NCI-H748 (cell line): ENCODE measurements at regions not wholly inside any gene's neighbourhood (a gene's known extent, or its start where the extent isn't known, plus 50 kb on each side); places are given as distances from the start of the nearest gene placed in this dataset.

Experiments used
- DNase-seq: peaks from one replicate; lab custom pipeline; 2025; ENCODE audit not compliant: unreplicated experiment; lab: John Stamatoyannopoulos, UW

DNA sequence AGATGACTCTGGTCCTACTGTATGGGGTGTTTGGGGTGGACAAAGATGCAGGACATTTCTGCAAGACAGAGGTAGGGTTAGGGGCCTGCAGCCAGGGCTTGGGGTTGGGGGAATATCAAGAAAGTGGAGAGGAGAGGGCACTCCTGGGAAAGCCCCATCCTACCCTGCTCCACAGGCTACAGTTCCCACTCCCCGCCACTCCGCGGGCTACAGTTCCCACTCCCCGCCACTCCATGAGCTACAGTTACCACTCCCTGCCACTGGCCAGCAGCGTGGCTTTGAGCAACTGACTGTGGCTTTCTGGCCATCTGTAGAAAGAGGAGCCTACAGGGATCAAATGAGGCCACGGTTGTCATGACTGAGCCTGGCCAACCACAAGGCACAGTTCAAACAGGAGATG lies 93.8 kb upstream of the GRIK3 start:
- peak; percentile 5 for DNase-seq

DNA sequence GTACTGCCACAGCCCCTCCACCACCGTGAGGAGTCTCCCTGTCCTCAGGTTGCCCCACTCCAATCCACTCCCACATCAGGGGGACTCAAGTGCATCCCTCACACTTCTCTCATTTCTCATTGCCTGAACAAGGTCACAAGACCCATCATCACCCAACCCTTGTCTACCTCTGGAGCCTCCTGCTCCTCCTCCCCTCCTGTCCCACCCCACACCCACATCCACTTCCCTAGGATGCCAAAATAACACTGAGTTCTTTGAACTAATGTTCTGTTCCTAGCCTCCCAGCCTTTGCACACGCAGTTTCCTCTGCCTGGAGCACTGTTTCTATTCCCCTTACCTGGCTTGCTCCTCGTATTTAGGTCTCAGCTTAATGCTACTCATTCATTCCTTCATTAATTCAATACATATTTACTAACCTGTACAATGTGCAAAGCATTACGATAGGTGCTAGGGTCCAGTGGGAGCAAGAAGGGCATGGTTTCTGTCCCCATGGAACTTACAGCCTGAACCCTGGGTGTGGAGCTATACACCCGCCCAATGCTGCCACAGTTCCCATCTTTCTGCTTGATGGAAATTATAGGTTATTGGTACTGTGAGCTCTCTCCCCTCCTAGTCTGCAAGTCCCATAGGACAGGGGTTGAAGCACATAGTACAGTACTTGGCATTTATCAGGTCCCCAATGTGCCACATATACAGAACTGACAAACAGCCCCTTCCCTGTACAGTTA lies 96.1 kb upstream of the GRIK3 start:
- DNase-seq = no peak

DNA sequence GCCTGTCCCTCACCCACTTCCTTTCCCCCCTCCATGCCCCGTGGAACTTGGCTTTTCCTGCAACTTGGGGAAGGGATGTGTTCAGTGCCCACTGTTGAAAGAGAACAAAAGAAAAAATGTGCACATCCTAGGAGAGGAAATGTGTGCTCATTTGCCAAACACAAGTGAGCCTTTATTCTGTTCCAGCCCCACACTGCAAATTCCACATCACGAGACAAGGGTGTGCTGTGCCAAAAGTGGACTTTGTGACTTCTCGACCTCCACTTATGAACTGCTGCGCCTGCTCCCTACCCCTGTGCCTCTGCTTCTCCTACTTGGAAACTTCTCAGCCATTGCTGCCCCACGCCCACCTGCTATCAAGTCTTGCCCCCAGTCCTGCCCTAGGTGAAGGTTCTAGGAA lies 97.0 kb upstream of the GRIK3 start:
- no peak for DNase-seq

DNA sequence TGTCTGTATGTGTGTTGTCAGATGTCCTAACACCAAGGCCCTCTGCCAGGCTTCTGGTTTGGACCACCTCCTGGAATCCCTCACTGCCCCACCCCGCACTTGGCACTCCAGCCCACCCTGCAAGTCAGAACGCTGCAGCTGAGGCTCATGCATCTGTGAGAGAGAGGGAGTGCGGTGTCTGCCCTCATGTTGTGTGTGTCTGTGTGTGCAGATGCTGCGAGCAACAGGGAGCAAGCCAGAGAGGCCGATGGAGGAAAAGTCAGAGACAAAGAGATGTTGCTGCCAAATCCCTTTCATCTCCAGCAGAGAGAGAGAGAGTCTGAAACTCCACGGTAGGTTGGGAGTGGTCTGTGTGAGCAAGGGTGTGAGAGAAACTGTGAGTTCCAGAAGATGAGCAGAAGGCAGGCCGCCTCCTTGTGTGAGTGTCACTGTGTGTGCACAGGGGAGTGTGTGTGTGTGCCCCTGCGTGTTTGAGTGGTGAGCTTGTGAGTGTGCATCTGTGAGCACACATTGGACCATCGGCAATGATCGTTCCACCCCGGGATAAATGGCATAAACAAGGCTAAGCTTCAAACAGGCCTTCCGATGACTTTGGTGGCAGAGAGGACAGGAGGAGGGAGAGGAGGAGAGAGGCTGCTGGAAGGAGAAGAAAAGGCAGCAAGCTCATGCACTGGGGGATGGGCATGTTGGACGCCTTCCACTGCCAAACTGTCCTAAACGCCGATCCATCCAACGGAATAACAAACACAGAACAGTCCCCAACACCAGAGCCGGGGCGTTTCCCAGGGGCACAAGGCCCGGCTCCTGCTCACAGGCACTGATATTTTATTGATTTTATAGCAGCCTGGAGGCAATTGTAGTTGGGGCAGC lies 99.2 kb upstream of the GRIK3 start:
- DNase-seq = no peak

DNA sequence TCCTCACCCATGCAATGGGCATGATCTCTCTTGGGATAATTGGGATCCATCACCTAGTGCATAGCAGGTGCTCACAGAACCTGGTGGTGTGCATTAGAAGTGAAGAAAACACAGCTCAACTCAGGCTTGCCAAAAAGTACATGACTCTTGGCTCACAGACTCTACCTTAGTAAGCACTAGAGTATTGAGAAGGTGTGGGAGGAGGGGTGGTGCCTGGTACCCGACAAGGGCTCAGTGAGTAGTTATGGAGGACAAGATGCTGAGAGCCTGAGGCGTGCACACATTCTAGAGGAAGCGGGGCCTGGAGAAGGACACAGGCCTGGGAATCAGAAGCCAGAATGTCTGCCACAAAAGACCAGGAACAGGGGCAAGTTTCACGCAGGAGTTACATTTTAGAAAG lies 100.3 kb upstream of the GRIK3 start:
- DNase-seq = no peak

DNA sequence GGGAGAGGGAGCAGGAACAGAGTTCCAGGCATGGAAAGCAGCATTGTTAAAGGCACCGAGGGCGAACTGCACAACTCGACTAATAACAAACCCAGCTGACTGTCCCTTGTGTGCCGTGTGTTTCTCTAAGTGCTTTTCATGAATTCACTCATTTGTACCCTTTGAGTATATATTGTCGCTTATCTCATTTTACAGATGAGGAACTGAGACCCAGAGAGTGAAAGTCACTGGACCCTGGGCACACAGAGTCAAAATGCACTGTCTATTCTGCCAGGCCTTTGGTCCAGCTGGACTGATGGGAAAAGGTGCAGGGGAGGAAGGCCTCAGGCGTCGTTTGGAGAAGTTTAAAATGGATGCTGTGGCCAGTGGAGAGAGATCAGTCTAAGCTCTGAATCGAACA lies 100.7 kb upstream of the GRIK3 start:
- DNase-seq = no peak

DNA sequence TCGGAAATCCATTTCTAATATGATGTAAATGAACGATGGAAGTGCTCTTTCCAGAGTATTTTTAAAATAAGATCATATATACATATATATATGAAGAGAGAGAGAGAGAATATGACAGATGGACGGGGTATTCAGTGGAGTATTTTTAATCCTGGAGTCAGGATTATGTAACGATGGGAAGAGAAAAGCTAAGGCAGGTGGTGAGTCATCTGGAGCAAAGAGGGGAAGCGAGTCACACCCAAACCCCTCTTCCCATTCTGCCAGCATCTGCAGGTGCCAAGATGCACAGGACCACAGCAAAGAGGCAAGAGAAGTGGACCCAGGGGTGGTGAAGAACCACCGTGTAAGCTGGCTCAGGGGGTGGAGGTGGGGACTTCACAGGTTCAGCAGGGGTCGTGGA lies 102.7 kb upstream of the GRIK3 start:
- no peak for DNase-seq

DNA sequence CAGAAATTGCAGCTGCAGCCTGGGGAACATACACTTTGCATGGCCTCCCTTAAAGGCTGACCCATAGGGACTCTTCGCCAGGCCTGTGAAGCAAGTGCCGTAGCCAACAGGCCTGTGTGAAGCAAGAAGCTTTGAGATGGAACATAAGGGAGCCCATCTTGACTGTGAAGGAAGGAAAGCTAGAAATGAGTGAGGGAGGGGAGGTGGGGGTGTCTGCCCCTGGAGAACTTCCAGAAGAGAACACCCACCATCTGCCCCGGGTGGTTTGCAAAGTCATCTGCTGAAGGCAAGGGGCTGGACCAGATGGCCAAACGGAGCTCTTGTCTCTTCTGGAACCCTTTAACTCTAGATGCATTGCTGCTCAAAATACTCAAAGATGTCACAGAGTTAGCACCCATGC lies 103.3 kb upstream of the GRIK3 start:
- DNase-seq = no peak

DNA sequence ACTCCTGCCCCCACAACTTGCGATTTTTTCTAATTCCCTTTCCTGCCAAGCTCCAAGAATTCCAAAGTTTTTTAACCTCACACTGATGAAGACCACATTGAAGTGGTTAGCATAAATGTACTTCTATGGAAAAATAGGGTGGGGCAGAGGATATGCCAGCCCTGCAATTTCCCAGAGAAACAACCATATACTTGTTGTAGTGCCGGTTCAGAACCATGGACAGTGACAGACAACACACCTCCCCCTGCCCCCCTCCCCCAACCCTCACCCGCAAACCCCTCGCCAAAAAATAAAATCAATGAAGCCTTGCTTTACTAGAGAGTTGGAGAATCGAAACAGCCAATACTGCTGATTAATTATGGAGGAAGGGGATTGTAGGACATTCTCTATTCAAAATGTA lies 109.5 kb upstream of the GRIK3 start:
- no peak for DNase-seq

DNA sequence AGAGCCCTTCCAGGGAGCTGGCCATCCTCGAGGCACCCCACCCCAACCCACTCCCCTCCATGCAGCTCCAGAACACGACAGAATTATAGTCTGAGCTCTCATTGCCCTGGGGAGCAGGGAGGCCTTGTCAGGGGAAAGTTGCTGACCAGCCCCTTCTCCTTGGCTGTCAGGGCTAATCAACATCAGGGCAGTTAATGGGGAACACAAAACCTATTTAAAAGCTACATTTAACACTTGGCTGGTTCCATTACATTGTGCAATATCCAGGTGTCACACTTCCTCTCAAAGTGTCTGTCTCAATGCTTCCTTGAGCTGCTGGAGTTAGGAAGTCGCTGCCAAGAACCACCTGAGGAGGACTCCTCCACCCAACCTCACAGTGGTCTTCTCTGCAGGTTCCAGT lies 111.8 kb upstream of the GRIK3 start:
- DNase-seq = no peak

DNA sequence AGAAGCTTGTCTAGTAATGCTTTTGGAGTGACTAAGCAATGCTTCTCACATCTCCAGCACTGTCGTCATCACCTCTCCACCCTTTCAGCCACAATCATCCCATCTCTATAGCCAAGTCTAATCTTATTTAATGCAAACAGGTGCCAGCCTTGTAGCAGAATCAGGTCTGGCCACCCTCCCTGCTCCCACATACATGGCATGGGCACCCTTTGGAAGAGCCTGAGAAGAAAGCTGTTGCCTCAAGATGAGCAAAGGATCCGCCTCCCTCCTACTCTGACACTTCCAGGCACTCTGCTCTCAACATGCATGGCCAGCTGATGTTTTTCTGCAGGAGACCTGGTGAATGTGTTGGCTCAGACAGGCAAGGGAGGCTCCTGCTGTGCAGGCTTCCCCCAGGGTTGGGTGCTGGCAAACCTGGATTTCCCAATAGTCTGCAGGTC lies 113.1 kb upstream of the GRIK3 start:
- no peak for DNase-seq

DNA sequence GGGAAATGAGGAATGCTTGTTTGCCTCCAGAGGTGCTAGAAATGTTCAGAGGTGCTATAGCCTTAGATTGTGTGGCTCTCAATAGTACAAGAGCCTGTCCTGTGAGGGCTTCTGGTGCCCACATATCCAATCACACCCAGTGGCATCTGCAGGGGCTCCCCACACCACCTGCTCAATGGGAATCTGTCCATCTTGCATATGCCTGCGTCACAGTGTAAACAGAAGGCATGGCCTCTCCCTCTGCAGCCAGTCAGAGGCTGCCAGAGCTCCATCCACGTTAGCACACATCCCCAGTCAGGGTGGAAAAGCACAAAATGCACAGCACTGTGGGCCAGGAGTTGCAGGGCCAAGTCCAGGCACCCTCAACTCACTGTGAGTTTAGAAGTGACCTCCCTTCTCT lies 113.6 kb upstream of the GRIK3 start:
- DNase-seq = no peak

DNA sequence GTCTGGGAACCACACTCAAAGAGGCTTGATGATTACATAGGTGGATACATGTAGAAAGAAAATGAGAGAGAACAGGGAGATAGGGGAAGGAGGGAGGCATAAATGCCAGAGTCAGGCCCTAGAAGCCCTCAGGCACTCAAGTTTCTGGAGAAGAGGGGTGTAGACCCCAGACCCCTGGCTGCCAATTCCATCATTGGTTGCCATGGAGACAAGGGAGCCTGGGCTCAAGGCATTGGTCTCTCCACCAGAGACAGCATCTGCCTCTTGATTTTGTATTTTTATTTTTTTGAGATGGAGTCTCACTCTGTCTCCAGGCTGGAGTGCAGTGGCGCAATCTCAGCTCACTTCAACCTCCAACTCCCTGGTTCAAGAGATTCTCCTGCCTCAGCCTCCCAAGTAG lies 114.3 kb upstream of the GRIK3 start:
- DNase-seq = no peak

DNA sequence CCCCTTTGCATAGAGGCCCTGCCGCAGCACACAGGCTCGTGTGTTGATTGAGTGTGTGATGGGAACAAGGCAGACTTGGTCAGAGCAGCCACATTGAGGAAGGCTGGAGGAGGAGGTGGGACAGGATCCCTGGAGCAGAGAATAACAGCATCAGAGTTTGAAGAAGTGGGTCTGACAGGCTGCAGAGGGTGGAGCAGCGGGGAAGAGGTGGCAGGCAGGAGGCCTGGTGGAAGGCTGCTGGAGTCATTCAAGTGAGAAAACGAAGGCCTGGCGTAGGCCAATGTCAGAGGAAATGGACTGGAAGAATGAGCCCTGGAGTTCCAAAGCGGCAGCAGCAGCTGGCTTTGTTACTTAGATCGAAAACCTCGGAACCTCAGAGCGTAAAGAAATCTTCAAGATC lies 115.0 kb upstream of the GRIK3 start:
- DNase-seq = no peak

DNA sequence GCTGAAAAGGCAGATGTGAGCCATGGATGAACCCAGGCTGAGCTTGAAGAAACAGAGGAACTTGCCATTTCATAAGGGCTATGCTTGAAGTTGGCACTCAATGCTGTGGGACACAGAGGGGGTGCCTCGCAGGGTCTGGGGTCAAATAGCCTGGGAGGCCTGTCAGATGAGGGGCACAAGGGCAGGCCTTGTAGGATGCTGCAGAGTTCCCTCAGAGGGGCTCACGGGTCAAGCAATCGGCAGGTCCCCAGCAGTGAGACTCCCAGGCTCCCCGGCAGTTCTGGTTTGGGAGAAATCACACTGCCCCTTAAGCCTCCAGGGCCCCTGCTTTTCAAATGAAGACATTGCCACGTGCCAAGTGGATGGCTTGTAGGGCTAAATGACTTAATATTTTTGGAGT lies 116.7 kb upstream of the GRIK3 start:
- no peak for DNase-seq

DNA sequence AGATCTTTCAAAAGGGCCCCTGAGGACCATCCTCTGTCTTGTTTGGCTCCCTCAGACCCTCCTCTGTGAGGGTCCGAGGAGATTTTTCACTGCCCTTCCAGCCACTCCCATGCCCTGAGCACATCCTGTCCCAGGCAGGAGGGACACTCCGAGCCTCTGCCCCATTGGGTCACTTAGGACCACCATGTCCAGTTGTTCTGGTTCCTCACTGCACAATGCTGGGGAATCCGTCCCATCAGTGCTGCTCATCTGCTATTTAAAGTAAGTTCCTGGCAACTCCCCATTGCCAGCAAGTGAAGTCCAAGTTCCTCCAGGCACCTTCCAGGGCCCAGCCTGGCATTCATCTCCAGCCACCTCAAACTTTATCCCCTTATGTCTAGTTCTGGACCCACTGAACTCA lies 117.5 kb upstream of the GRIK3 start:
- no peak for DNase-seq

DNA sequence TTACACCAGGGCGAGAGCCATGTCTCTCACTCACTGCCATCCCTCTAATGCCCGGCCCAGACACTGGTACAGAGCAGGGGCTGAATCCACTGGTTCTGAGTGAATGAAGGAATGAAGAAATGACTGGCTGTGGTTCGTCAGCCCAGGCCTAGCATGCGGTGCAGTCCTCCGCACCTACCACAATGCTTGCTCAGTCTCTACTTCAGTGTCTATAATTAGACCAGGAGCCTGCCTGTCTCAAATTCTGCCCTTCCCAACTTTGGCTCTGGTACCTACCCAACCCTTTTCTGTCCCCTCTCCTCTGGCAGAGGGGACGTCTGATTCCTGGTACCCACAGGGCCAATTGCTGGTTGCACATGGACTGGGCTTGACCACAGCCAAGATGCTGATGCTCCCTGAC lies 118.2 kb upstream of the GRIK3 start:
- no peak for DNase-seq

DNA sequence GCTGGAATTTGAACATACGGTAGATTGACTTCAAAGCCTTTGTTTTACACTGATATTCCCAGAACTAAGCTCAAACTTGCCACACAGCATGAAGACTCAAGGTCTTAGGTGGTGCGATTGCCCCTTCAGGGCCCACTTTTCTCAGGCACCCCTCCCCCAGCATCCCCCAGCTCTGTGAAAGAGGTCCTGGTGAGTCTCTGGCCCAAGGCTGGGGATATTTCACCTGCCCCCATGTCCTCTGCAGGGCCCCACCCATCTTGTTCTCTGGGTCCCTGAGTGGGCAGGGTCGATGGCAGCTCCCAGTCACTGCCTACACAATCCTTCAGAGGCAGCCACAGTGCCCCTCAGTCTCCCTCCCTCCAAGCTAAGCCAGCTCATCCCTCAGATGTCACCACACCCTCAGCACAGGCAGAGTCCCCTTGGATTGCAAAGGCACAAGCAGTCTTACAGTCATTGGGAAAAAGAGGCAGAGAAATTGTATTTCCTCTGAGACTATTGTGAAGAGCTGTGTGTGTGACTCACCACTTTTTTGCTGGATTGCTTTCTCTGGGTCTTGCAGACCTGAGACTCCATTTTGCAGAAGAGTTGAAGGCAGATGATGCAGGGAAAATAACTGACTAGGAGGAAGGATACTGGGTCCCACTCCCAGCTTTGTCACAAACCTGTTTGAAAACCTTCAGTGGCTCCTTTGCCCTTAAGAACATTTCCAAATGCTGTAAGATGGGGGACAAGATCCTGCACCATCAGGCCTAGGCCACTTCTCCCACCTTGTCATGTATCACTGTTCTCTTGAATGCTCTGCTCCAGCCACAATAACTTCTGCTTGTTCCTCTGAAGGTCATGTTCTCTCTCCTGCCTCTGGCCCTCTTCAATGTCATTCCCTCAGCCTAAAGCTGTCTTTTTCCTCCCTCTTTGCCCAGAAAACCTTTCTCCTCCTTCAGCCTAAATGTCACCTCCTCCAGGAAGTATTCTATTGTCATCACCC lies 119.1 kb upstream of the GRIK3 start:
- DNase-seq = no peak

DNA sequence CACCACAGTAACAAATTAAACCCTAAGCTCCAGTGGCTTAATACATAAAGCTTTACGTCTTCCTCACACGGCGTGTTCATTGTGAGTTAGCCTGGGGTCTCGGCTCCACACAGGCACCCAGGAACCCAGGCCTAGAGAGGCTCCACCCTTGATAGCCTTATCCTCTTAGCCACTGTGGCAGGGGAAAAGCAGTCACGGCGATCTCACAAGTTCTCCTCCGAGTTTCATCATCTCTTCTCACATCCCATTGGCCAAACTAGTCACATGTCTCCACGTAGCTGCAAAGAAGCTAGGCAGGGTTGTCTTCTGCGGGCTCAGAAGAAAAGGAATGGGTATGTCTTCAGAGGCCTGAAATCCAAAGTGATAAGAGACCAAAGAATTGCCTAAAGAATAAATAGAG lies 122.3 kb upstream of the GRIK3 start:
- DNase-seq = no peak

DNA sequence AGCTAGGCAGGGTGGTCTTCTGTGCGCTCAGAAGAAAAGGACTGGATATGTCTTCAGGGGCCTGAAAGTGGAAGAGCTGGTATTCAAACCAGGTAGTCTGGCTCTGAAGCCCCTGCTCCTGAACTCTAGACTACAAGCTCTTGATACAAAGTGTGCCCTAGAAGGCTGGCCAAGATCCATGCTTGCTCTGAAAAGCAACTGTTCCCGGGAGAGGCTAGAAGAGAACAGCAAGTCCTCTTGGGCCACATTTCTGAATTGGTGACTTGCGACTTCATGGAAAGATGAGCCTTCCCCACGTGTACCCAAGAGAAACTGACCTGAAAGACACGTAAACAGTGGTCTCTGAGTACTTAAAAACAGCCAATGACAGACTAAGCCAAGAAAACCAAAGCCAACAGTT lies 123.3 kb upstream of the GRIK3 start:
- no peak for DNase-seq

DNA sequence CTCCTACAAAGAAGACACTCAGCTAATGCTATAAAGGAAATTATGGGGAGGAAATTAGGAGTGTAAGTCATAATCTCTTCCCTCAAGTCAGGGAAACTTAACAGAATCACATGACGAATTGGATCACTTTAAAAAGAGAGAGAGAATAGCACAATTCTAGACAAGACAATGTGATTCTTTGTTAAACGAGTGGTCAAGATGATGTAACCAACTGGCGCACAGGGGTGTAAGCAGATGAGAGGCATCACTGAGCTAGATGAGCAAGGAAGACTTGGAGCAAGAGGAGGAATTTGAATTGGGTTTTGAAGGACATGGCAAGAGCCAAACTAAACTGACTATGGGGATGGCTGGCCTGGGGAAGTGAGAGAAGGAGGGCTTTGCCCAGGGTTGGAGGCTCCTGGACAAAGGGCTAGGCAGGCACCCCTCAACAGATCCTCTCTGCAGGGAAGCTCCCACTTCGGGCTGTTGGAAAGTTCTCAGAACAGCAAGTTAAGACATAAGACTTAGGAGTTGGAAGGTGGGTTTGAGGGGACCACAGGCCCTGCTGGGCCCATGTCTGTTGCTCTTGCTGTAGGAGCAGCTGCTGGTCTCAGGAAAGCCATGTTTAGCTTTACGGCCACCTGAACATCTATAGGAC lies 123.9 kb upstream of the GRIK3 start:
- DNase-seq = no peak
